RCC 7860 (cell line): ENCODE measurements at regions not wholly inside any gene's neighbourhood (a gene's known extent, or its start where the extent isn't known, plus 50 kb on each side); places are given as distances from the start of the nearest gene placed in this dataset.

Source experiments
- DNase-seq: peaks from one replicate; pipeline ENCODE4 v3.0.0-alpha.2; 2015; ENCODE audit warnings: low spot score
- FAIRE-seq: peaks from 2 replicates; lab custom pipeline; 2012; peaks lifted over from hg19 to GRCh38; lab: Jason Lieb, UNC

GRCh38 chr10:89095701-89096391, 105.2 kb downstream of the FAS start:
- FAIRE-seq (no peak), DNase-seq (no peak)

GRCh38 chr10:89093728-89094127, 103.1 kb downstream of the FAS start:
- no peak for FAIRE-seq

GRCh38 chr10:89092981-89093380, 102.4 kb downstream of the FAS start:
- no peak for DNase-seq
- FAIRE-seq, result no peak

More at GRCh38 chr10:89093728-89094127, 103.1 kb downstream of the FAS start:
- DNase-seq, result no peak

GRCh38 chr10:89092439-89092838, 101.8 kb downstream of the FAS start:
- DNase-seq (no peak), FAIRE-seq (no peak)

GRCh38 chr10:89091496-89091895, 100.9 kb downstream of the FAS start:
- DNase-seq (no peak), FAIRE-seq (no peak)

- no peak for FAIRE-seq
These were observed 100.3 kb downstream of the FAS start for GRCh38 chr10:89090756-89091445.

GRCh38 chr10:89086801-89087521, 96.4 kb downstream of the FAS start:
- DNase-seq, result no peak
- FAIRE-seq, result no peak

More at GRCh38 chr10:89090756-89091445, 100.3 kb downstream of the FAS start:
- no peak for DNase-seq

GRCh38 chr10:89085153-89085552, 94.6 kb downstream of the FAS start:
- DNase-seq (no peak), FAIRE-seq (no peak)

- FAIRE-seq (no peak), DNase-seq (no peak)
These were observed 91.5 kb downstream of the FAS start for GRCh38 chr10:89082086-89082485.

- FAIRE-seq (no peak), DNase-seq (no peak)
These were observed 90.1 kb downstream of the FAS start for GRCh38 chr10:89080660-89081059.

GRCh38 chr10:89079961-89080360, 89.4 kb downstream of the FAS start:
- FAIRE-seq (no peak), DNase-seq (no peak)

GRCh38 chr10:89078724-89079672, 88.4 kb downstream of the FAS start:
- DNase-seq (no peak), FAIRE-seq (no peak)

GRCh38 chr10:89076120-89076519, 85.5 kb downstream of the FAS start:
- no peak for FAIRE-seq
- no peak for DNase-seq

GRCh38 chr10:89075631-89076030, 85.0 kb downstream of the FAS start:
- FAIRE-seq, result no peak
- DNase-seq, result no peak

- FAIRE-seq (no peak), DNase-seq (no peak)
These were observed 83.5 kb downstream of the FAS start for GRCh38 chr10:89074120-89074519.

- FAIRE-seq, result no peak
These were observed 83.1 kb downstream of the FAS start for GRCh38 chr10:89073719-89074118.

GRCh38 chr10:89069589-89069988, 79.0 kb downstream of the FAS start:
- FAIRE-seq (no peak), DNase-seq (no peak)

More at GRCh38 chr10:89073719-89074118, 83.1 kb downstream of the FAS start:
- DNase-seq, result no peak
